HL-60 (cell line): ENCODE measurements at regions not wholly inside any gene's neighbourhood (a gene's known extent, or its start where the extent isn't known, plus 50 kb on each side); places are given as distances from the start of the nearest gene placed in this dataset.

Experiments used
- DNase-seq, 2 experiments: peaks; one replicate each; pipeline ENCODE4 v3.0.0-alpha.2; 2010 to 2020; ENCODE audit warnings: low read depth in 1 of 2, low spot score in 1 of 2
- H3K27ac ChIP-seq: fragments of 250-450 bp; sonication (Bioruptor Pico); replicated peaks from 2 replicates; pipeline ENCODE4 v1.5.1; 2020; ENCODE audit warnings: mild to moderate bottlenecking, moderate library complexity
- H3K27me3 ChIP-seq: fragments of 250-450 bp; sonication (Bioruptor Pico); 2 replicates; pipeline ENCODE4 v1.5.1; 2021; ENCODE audit warnings: mild to moderate bottlenecking, moderate library complexity; ENCODE audit not compliant: insufficient read depth, poor library complexity, severe bottlenecking
- H3K4me3 ChIP-seq: replicated peaks from 2 replicates; pipeline ENCODE4 v1.5.1; 2011; ENCODE audit warnings: mild to moderate bottlenecking, control low read depth, low read length; ENCODE audit not compliant: insufficient read depth
- CTCF ChIP-seq: IDR thresholded peaks from one replicate; pipeline ENCODE4 v1.5.1; 2011; ENCODE audit warnings: low read length, control low read depth, inconsistent platforms; ENCODE audit not compliant: insufficient read depth
- GABPA ChIP-seq: IDR thresholded peaks from 2 replicates; pipeline ENCODE4 v1.6.1; 2012; ENCODE audit warnings: low read depth
- POLR2AphosphoS5 ChIP-seq: IDR thresholded peaks from 2 replicates; pipeline ENCODE4 v1.6.1; 2012; ENCODE audit warnings: low read depth
- SPI1 ChIP-seq: IDR thresholded peaks from 2 replicates; pipeline ENCODE4 v1.6.1; 2012; ENCODE audit warnings: low read depth, mild to moderate bottlenecking, borderline replicate concordance
- TF ChIP-seq, protein P1 (sequence below): IDR thresholded peaks from 2 replicates; pipeline ENCODE4 v1.6.1; 2012; ENCODE audit warnings: low read depth; ENCODE audit not compliant: insufficient replicate concordance

DNA sequence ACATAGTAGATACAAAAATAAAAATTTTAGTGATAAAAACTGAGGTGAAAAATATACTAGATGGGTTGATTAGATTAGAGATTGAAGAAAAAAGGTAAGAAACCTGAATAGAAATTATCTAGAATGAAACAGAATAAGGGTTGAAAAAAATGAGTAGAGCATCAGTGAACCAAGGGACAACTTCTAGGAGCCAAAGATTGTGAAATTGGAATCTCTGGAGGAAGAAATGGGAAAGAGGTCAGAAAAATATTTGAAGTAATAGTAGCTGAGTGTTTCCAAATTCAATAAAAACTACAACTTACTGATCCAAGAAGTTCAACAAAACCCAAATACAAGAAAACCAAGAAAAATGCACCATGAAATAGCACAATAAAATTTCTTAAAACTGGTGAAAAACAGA lies 116.6 kb upstream of the STARD4 start:
- H3K27ac ChIP-seq, result no peak overlapping the region
- TF ChIP-seq, protein P1, sequence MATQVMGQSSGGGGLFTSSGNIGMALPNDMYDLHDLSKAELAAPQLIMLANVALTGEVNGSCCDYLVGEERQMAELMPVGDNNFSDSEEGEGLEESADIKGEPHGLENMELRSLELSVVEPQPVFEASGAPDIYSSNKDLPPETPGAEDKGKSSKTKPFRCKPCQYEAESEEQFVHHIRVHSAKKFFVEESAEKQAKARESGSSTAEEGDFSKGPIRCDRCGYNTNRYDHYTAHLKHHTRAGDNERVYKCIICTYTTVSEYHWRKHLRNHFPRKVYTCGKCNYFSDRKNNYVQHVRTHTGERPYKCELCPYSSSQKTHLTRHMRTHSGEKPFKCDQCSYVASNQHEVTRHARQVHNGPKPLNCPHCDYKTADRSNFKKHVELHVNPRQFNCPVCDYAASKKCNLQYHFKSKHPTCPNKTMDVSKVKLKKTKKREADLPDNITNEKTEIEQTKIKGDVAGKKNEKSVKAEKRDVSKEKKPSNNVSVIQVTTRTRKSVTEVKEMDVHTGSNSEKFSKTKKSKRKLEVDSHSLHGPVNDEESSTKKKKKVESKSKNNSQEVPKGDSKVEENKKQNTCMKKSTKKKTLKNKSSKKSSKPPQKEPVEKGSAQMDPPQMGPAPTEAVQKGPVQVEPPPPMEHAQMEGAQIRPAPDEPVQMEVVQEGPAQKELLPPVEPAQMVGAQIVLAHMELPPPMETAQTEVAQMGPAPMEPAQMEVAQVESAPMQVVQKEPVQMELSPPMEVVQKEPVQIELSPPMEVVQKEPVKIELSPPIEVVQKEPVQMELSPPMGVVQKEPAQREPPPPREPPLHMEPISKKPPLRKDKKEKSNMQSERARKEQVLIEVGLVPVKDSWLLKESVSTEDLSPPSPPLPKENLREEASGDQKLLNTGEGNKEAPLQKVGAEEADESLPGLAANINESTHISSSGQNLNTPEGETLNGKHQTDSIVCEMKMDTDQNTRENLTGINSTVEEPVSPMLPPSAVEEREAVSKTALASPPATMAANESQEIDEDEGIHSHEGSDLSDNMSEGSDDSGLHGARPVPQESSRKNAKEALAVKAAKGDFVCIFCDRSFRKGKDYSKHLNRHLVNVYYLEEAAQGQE, result no peak
- no peak for TF ChIP-seq GABPA
- TF ChIP-seq CTCF, result no peak
- no peak for TF ChIP-seq POLR2AphosphoS5
- TF ChIP-seq SPI1, result no peak
- no peaks in the 10 kb centered on the region for H3K27me3 ChIP-seq
- H3K4me3 ChIP-seq, result no peak overlapping the region
- DNase-seq, result no peak

- Histone ChIP-seq H3K4me3 (no peak overlapping the region), H3K27ac (no peak overlapping the region), H3K27me3 (no peaks in the 10 kb centered on the region)
- no peak for DNase-seq
- TF ChIP-seq CTCF, result no peak
- TF ChIP-seq GABPA, result no peak
- TF ChIP-seq, protein P1, result no peak
- TF ChIP-seq POLR2AphosphoS5, result no peak
- TF ChIP-seq SPI1, result no peak
These were observed 115.5 kb upstream of the STARD4 start for GRCh38 chr5:111627862-111628261.

DNA sequence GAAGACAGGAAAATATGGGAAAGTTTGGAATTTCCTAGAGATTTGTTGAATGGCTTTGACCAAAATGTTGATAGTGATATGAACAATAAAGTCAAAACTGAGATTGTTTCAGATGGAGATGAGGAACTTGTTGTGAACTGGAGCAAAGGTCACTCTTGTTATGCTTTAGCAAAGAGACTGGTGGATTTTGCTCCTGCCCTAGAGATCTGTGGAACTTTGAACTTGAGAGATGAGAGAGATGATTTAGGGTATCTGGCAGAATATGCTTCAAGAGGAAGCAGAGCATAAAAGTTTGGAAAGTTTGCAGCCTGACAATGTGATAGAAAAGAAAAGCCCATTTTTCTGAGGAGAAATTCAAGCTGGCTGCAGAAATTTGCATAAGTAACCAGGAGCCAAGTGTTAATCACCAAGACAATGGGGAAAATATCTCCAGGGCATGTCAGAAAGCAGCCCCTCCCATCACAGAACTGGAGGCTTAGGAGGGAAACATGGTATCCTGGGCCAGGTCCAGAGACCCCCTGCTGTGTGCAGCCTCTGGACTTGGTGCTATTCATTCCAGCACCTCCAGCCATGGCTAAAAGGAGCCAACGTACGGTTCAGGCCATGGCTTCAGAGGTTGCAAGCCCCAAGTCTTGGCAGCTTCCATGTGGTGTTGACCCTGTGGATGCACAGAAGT lies 114.3 kb upstream of the STARD4 start:
- H3K27ac ChIP-seq, result no peak overlapping the region
- no peaks in the 10 kb centered on the region for H3K27me3 ChIP-seq
- TF ChIP-seq POLR2AphosphoS5, result no peak
- no peak for TF ChIP-seq SPI1
- no peak for TF ChIP-seq GABPA
- TF ChIP-seq CTCF, result no peak
- TF ChIP-seq, protein P1, result no peak
- no peak for DNase-seq
- H3K4me3 ChIP-seq, result no peak overlapping the region
